CD4-positive, alpha-beta memory T cell (primary cell): ENCODE measurements at regions not wholly inside any gene's neighbourhood (a gene's known extent, or its start where the extent isn't known, plus 50 kb on each side); places are given as distances from the start of the nearest gene placed in this dataset.
"Not testable (repeated sequence)": the region's sequence is repeated elsewhere in the genome, so short reads cannot be mapped to it uniquely, and the experiment has no call there.

Experiments
- CTCF ChIA-PET: fragments of 350-600 bp; sonication (Branson Sonifier 250); formaldehyde crosslinking; loops from one replicate; lab custom pipeline; 2021; ENCODE audit warnings: inconsistent platforms; ENCODE audit not compliant: partially characterized antibody; lab: Charles Lee
- POLR2A ChIA-PET: fragments of 350-600 bp; sonication (Branson Sonifier 250); formaldehyde crosslinking; loops from one replicate; lab custom pipeline; 2021; ENCODE audit not compliant: partially characterized antibody; lab: Charles Lee
- DNase-seq, 5 donors: peaks; one replicate each; pipeline versions ENCODE4 v3.0.0 to v3.0.0-alpha.2; 2020 to 2022; ENCODE audit warnings: mixed read lengths in 1 of 5
- H3K27ac ChIP-seq: one replicate; pipeline ENCODE4 v1.7.0; 2013; ENCODE audit warnings: low read depth, low read length
- H3K27me3 ChIP-seq: 2 replicates; pipeline ENCODE4 v1.7.0; 2013; ENCODE audit warnings: mild to moderate bottlenecking, low read length, moderate library complexity; ENCODE audit not compliant: insufficient read depth
- H3K36me3 ChIP-seq: 2 replicates; pipeline ENCODE4 v1.7.0; 2013; ENCODE audit warnings: mild to moderate bottlenecking, low read length, moderate library complexity; ENCODE audit not compliant: insufficient read depth
- H3K4me1 ChIP-seq: 2 replicates; pipeline ENCODE4 v1.7.0; 2013; ENCODE audit warnings: mild to moderate bottlenecking, low read length, moderate library complexity; ENCODE audit not compliant: insufficient read depth
- H3K4me3 ChIP-seq, 2 donors: one replicate each; pipeline ENCODE4 v1.7.0; 2013; ENCODE audit warnings: low read length in 2 of 2, mild to moderate bottlenecking in 1 of 2
- H3K9me3 ChIP-seq, 2 donors: one replicate each; pipeline ENCODE4 v1.7.0; 2013; ENCODE audit warnings: low read length in 2 of 2, control low read depth in 1 of 2; ENCODE audit not compliant: control insufficient read depth in 1 of 2
- H3K27ac Mint-ChIP-seq, 7 donors: one replicate each; pipeline ENCODE4 v1.8.0; 2020 to 2021; ENCODE audit warnings: mixed read lengths in 7 of 7, mild to moderate bottlenecking in 6 of 7, inconsistent platforms in 3 of 7, moderate library complexity in 3 of 7
- H3K27me3 Mint-ChIP-seq, 2 donors: one replicate each; pipeline ENCODE4 v1.8.0; 2020 to 2021; ENCODE audit warnings: mixed read lengths in 2 of 2
- H3K36me3 Mint-ChIP-seq, 2 donors: one replicate each; pipeline ENCODE4 v1.8.0; 2020 to 2021; ENCODE audit warnings: mixed read lengths in 2 of 2, inconsistent platforms in 1 of 2, mild to moderate bottlenecking in 1 of 2
- H3K4me1 Mint-ChIP-seq, 4 donors: one replicate each; pipeline ENCODE4 v1.8.0; 2020 to 2021; ENCODE audit warnings: mixed read lengths in 4 of 4, mild to moderate bottlenecking in 1 of 4
- H3K4me3 Mint-ChIP-seq, 8 donors: one replicate each; pipeline ENCODE4 v1.8.0; 2020 to 2021; ENCODE audit warnings: mixed read lengths in 8 of 8, mild to moderate bottlenecking in 7 of 8, moderate library complexity in 6 of 8, inconsistent platforms in 3 of 8
- H3K9me3 Mint-ChIP-seq, 8 donors: one replicate each; pipeline ENCODE4 v1.8.0; 2020 to 2021; ENCODE audit warnings: mixed read lengths in 8 of 8, mild to moderate bottlenecking in 5 of 8, inconsistent platforms in 3 of 8, moderate library complexity in 1 of 8
- intact Hi-C: fragments of 100-400 bp; cut with micrococcal nuclease; formaldehyde crosslinking; loops from one replicate; pipeline ENCODE4 v1.15.1; 2023

GRCh38 chr16:54746596-54746995, 184.1 kb upstream of the IRX5 start:
- POLR2A ChIA-PET: no interaction called here
- Histone ChIP-seq H3K27ac (no peak overlapping the region), H3K27me3 (no peaks in the 10 kb centered on the region), H3K4me3 (no peak overlapping the region), H3K9me3 (no peaks in the 10 kb centered on the region), H3K4me1 (no peaks in the 10 kb centered on the region), H3K36me3 (no peaks in the 10 kb centered on the region)
- Mint-ChIP-seq H3K36me3 (no peaks in the 10 kb centered on the region), H3K4me3 (no peak overlapping the region), H3K4me1 (no peaks in the 10 kb centered on the region), H3K27me3 (peaks cover 0 to 1% of the 10 kb centered on the region in 2 donors), H3K9me3 (peaks cover 0 to 7% (median 0%) of the 10 kb centered on the region in 8 donors), H3K27ac (no peak overlapping the region)
- intact Hi-C loops: no loop called here
- no peak for DNase-seq
- CTCF ChIA-PET: no interaction called here

- no peaks in the 10 kb centered on the region for H3K36me3 Mint-ChIP-seq
- Histone ChIP-seq H3K4me3 (no peak overlapping the region), H3K36me3 (no peaks in the 10 kb centered on the region), H3K9me3 (no peaks in the 10 kb centered on the region), H3K27me3 (no peaks in the 10 kb centered on the region), H3K27ac (no peak overlapping the region), H3K4me1 (no peaks in the 10 kb centered on the region)
- H3K9me3 Mint-ChIP-seq: peaks cover 0 to 7% (median 0%) of the 10 kb centered on the region in 8 donors
- DNase-seq: no peak
- ChIA-PET POLR2A (no interaction called here), CTCF (no interaction called here)
- no peak overlapping the region for H3K27ac Mint-ChIP-seq
- peaks cover 0 to 1% of the 10 kb centered on the region in 2 donors for H3K27me3 Mint-ChIP-seq
- no peak overlapping the region for H3K4me3 Mint-ChIP-seq
- no peaks in the 10 kb centered on the region for H3K4me1 Mint-ChIP-seq
- intact Hi-C loops: no loop called here
These were observed 185.7 kb upstream of the IRX5 start for GRCh38 chr16:54744998-54745397.

- no peak overlapping the region for H3K4me3 ChIP-seq
- no peaks in the 10 kb centered on the region for H3K9me3 ChIP-seq
- H3K36me3 Mint-ChIP-seq: no peaks in the 10 kb centered on the region
- CTCF ChIA-PET: no interaction called here
- H3K9me3 Mint-ChIP-seq: peaks cover 0 to 7% (median 0%) of the 10 kb centered on the region in 8 donors
- peaks cover 0 to 1% of the 10 kb centered on the region in 2 donors for H3K27me3 Mint-ChIP-seq
- no peaks in the 10 kb centered on the region for H3K4me1 Mint-ChIP-seq
- no peak for DNase-seq
- H3K27me3 ChIP-seq: no peaks in the 10 kb centered on the region
- intact Hi-C loops: no loop called here
- H3K27ac ChIP-seq: no peak overlapping the region
- H3K36me3 ChIP-seq: no peaks in the 10 kb centered on the region
- H3K27ac Mint-ChIP-seq: no peak overlapping the region
- POLR2A ChIA-PET: no interaction called here
- H3K4me1 ChIP-seq: no peaks in the 10 kb centered on the region
- no peak overlapping the region for H3K4me3 Mint-ChIP-seq
These were observed 188.2 kb upstream of the IRX5 start for GRCh38 chr16:54742436-54742835.

- Mint-ChIP-seq H3K9me3 (peaks cover 0 to 4% (median under 1%) of the 10 kb centered on the region in 8 donors), H3K36me3 (no peaks in the 10 kb centered on the region), H3K27me3 (no peaks in the 10 kb centered on the region), H3K4me1 (no peaks in the 10 kb centered on the region), H3K4me3 (no peak overlapping the region), H3K27ac (no peak overlapping the region)
- Histone ChIP-seq H3K36me3 (no peaks in the 10 kb centered on the region), H3K4me1 (no peaks in the 10 kb centered on the region), H3K27me3 (no peaks in the 10 kb centered on the region), H3K27ac (no peak overlapping the region), H3K4me3 (no peak overlapping the region), H3K9me3 (no peaks in the 10 kb centered on the region)
- intact Hi-C loops: no loop called here
- DNase-seq: no peak
- ChIA-PET CTCF (no interaction called here), POLR2A (no interaction called here)
These were observed 191.3 kb upstream of the IRX5 start for GRCh38 chr16:54739381-54739780.

DNA sequence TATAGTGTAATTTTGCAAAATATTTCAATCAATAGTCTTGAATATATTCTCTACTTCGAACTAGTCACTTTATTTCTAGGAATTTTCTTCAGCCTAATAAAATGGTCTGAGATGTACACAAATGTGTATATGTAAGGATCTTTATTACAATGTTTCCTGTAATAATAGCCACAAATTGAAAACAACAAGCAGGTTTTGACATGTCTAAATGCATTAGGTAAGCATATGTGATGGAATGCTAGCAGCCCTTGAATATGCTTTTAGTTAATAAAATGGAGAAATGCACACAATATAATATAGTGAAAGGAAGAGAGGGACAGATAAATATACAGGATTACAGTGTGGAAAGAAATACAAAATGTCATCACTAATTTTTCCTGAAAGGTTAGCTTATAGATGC, 196.5 kb upstream of the IRX5 start:
- no peaks in the 10 kb centered on the region for H3K27me3 Mint-ChIP-seq
- ChIA-PET CTCF (no interaction called here), POLR2A (no interaction called here)

DNA sequence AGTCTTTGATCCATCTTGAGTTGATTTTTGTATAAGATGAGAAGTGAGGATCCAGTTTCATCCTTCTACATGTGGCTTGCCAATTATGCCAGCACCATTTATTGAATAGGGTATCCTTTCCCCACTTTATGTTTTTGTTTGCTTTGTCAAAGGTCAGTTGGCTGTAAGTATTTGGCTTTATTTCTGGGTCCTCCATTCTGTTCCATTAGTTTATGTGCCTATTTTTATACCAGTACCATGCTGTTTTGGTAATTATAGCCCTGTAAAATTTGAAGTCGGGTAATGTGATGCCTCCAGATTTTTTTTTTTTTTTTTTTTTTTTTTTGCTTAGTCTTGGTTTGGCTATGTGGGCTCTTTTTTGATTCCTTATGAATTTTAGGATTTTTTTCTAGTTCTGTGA, 203.0 kb upstream of the IRX5 start:
- H3K4me1 Mint-ChIP-seq, intact Hi-C loops, DNase-seq, H3K9me3 ChIP-seq, H3K36me3 Mint-ChIP-seq, H3K4me3 ChIP-seq, POLR2A ChIA-PET, H3K27me3 Mint-ChIP-seq, H3K36me3 ChIP-seq, CTCF ChIA-PET, H3K4me3 Mint-ChIP-seq, H3K27me3 ChIP-seq, H3K9me3 Mint-ChIP-seq, H3K4me1 ChIP-seq, H3K27ac ChIP-seq, H3K27ac Mint-ChIP-seq: not testable (repeated sequence)

More for the DNA sequence above, 196.5 kb upstream of the IRX5 start:
- peaks cover 0 to 4% (median 0%) of the 10 kb centered on the region in 8 donors for H3K9me3 Mint-ChIP-seq
- Histone ChIP-seq H3K27me3 (no peaks in the 10 kb centered on the region), H3K9me3 (no peaks in the 10 kb centered on the region), H3K36me3 (no peaks in the 10 kb centered on the region), H3K4me3 (no peak overlapping the region), H3K27ac (no peak overlapping the region), H3K4me1 (no peaks in the 10 kb centered on the region)
- no peak for DNase-seq
- H3K4me1 Mint-ChIP-seq: no peaks in the 10 kb centered on the region
- intact Hi-C loops: no loop called here
- no peak overlapping the region for H3K4me3 Mint-ChIP-seq
- H3K36me3 Mint-ChIP-seq: no peaks in the 10 kb centered on the region
- no peak overlapping the region for H3K27ac Mint-ChIP-seq

- H3K9me3 Mint-ChIP-seq: peaks cover 0 to 7% (median 2%) of the 10 kb centered on the region in 8 donors
- POLR2A ChIA-PET: no interaction called here
- H3K27me3 Mint-ChIP-seq: peaks cover 0 to 2% of the 10 kb centered on the region in 2 donors
- no peaks in the 10 kb centered on the region for H3K9me3 ChIP-seq
- intact Hi-C loops: no loop called here
- H3K4me1 ChIP-seq: no peaks in the 10 kb centered on the region
- no peak overlapping the region for H3K4me3 ChIP-seq
- CTCF ChIA-PET: no interaction called here
- H3K4me1 Mint-ChIP-seq: no peaks in the 10 kb centered on the region
- no peaks in the 10 kb centered on the region for H3K36me3 Mint-ChIP-seq
- H3K36me3 ChIP-seq: no peaks in the 10 kb centered on the region
- no peak overlapping the region for H3K4me3 Mint-ChIP-seq
- no peaks in the 10 kb centered on the region for H3K27me3 ChIP-seq
- H3K27ac Mint-ChIP-seq: no peak overlapping the region
- no peak for DNase-seq
- H3K27ac ChIP-seq: no peak overlapping the region
These were observed 206.2 kb upstream of the IRX5 start for GRCh38 chr16:54724346-54724925.
